GM10266 (cell line): ENCODE measurements at regions not wholly inside any gene's neighbourhood (a gene's known extent, or its start where the extent isn't known, plus 50 kb on each side); places are given as distances from the start of the nearest gene placed in this dataset.

Source experiments
- DNase-seq: peaks from one replicate; pipeline ENCODE4 v3.0.0; 2012; ENCODE audit errors: extremely low spot score
- CTCF ChIP-seq: IDR thresholded peaks from 2 replicates; pipeline ENCODE4 v1.5.1; 2012; ENCODE audit warnings: mild to moderate bottlenecking, low read depth; ENCODE audit not compliant: control insufficient read depth, insufficient read depth; ENCODE audit errors: missing control alignments

GRCh38 chr7:34330308-34330707 lies 327.7 kb upstream of the NPSR1 start:
- DNase-seq, result no peak
- no peak for TF ChIP-seq CTCF

DNA sequence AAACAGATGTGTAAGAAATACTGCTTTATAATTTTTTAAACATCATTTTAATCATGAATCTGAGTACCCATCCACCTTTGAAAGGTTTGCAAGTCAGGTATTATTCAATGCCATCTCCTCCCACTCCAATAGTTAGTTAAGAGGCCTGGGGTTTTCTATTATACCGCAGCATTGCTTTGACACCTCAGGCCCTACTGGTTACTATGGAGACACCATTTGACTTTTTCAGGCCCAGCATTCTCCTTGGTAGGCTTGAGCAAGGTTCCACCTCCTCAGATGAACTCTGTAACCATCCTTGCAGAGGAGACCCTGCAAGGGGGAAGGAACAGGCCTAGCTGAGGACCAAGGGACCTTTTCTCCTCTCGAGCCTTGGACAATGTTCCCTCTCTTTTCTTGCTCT lies 326.9 kb upstream of the NPSR1 start:
- DNase-seq, result no peak
- TF ChIP-seq CTCF, result no peak

DNA sequence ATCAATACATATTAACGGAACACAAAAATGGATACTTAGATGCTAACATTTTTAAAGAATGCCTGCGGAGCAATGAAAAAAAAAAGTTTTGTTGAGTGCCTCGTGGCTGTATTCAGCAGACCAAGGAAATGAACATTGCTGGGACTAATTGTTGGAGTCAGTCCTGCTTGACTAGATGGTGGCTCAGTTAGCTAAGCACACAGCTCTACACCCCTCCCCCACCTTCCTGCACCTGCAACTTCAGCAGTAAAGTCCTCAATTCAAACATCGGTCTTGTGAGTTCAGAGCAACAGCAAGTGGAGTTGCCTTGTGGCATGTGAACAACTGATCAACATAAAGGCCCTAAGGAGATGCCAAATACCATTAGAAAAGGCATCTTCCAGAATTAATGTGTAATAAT lies 326.0 kb upstream of the NPSR1 start:
- no peak for TF ChIP-seq CTCF
- no peak for DNase-seq

DNA sequence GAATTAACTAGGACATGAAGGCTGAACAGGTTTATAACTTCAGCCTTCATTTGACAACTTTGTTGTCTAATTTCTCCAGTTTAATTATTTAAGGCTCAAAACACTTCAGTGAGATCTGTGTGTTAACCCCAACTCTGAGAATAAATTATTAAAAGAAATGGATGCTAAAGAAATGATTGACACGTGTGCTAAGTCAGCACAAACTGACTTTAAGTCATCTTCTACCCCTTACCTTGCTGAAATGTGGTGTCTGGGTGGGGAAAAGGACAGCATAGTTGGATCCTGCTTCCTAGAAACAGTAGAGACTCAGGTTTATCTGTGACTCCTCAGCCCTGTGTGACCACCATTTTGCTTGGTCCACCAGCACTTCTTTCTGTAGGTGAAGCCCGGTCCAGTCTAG lies 324.8 kb upstream of the NPSR1 start:
- TF ChIP-seq CTCF, result no peak

DNA sequence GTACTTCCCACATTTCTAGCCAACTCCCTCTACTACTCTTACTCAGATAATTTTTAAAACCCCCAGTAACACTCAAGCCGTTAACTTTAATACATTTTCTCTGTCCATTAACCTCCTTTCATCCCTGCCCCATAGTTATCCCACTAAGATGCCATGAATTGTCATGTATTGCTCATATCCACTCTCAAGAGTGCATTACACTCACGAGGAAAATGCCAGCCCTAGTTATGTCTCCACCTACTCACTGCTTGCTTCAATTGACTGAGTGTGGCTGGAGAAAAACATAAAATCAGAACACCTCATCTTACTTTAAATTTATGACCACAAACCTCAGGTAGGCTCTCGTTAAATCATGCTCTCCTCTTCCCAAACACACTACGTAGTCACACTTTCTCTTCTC lies 324.1 kb upstream of the NPSR1 start:
- DNase-seq, result no peak
- TF ChIP-seq CTCF, result no peak

More for the DNA sequence above, 324.8 kb upstream of the NPSR1 start:
- no peak for DNase-seq

- TF ChIP-seq CTCF, result no peak
- DNase-seq, result no peak
These were observed 320.9 kb upstream of the NPSR1 start for GRCh38 chr7:34337163-34337562.

- DNase-seq, result no peak
- no peak for TF ChIP-seq CTCF
These were observed 319.0 kb upstream of the NPSR1 start for GRCh38 chr7:34338961-34339526.
